CD4-positive, alpha-beta T cell treated with Interleukin-17A for 4 hours (primary cell): ENCODE measurements at regions not wholly inside any gene's neighbourhood (a gene's known extent, or its start where the extent isn't known, plus 50 kb on each side); places are given as distances from the start of the nearest gene placed in this dataset.
"Not testable (repeated sequence)": the region's sequence is repeated elsewhere in the genome, so short reads cannot be mapped to it uniquely, and the experiment has no call there.

Experiments
- DNase-seq: peaks from one replicate; pipeline ENCODE4 v3.0.0-alpha.2; 2020; ENCODE audit warnings: mixed read lengths

DNA sequence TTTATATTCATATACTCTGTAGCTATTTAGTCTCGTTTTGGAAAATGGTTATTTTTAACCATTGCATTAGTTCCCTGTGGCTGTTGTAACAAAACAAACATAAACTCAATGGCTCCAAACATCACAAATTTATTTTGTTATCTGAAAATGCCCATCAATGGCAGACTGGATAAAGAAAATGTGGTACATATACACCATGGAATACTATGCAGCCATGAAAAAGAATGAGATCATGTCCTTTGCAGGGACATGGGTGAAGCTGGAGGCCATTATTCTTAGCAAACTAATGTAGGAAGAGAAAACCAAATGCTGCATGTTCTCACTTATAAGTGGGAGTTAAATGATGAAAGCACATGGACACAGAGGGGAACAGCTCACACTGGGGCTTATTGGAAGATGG, 938.7 kb downstream of the NLGN4X start:
- DNase-seq: not testable (repeated sequence)

DNA sequence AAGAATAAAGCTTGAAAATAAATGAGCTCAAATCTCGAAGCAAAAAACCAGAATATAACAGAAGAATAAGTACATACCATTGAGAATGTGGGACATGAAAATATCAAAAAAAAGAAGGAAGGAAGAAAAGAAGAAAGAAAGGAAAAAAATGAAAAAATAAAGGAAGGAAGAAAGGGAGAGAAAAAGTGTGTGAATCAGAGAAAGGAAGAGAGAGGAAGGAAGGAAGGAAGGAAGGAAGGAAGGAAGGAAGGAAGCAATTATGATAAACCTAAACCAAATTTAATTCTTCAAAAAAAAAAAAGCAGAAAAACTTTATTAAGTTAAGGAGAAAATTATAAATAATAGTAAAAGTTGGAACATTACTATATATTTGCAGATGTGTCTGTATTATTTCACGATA, 949.8 kb downstream of the NLGN4X start:
- no peak for DNase-seq

DNA sequence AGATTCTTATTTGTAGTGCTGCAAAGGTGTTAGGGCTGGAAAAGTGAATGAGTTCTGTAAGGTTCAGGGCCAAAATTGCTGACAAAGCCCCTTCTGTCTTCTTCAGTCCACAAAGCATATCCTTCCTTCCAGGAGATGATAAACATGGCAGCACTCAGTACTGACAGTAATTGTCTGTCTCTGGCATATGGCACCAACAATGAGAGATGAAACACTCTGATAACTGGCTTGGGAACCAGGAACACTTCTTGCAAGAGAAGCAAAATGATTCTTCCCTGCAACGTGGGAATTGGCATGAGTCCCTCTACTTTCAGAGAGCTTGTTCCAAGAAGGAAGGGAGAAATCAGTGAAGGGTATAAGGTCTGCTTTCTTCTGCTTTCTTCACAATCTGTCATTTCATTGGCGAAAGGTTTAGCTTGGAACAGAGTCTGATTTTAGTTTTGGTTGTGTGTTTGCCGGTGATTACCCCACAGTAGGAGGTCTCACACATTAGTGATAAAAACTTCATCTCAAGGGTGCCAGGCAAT, 963.3 kb downstream of the NLGN4X start:
- no peak for DNase-seq

- DNase-seq: no peak
These were observed 978.6 kb downstream of the NLGN4X start for GRCh38 chrX:5250106-5250505.

DNA sequence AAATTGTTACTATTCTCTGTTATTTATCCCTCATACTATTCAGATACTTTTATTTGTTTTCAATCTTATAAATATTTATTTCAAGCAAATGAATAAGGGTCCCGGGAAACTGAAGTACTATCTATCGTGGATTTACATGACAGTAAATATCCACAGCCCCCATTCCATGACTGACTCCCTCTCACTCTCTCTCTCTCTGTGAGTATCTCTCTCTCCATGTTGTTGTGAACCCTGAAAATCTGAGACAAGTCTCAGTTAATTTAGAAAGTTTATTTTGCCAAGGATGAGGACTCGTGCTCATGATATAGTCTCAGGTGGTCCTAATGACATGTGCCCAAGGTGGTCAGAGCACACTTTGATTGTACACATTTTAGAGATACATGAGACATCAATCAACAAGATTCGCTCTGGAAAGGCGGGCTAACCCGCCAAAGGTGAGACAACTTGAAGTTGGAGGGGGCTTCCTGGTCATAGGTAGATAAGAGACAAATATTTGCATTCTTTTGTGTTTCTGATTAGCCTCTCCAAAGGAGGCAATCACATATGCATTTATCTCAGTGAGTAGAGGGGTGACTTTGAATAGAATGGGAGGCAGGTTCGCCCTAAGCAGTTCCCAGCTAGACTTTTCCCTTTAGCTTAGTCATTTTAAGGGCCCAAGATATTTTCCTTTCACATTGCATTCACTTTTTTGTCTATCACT, 986.4 kb downstream of the NLGN4X start:
- no peak for DNase-seq

DNA sequence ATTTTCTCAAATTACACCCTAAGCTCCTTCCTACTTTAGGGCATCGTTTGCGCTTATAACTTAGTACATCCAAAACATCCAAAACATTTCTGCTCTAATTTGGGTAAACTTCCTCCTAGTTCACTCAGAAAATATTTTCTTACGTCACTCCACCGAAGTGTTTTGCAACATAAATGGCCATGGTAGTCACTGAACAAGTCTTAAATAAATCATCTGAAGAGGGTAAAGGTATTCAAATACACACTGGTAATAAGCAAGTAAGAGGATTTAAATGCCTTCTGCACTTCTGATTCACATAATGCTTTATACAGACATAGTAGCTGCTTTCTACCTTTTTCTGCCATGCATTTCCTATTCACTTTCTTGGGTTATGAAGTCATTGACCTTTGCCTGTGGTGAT, 991.9 kb downstream of the NLGN4X start:
- DNase-seq: no peak

DNA sequence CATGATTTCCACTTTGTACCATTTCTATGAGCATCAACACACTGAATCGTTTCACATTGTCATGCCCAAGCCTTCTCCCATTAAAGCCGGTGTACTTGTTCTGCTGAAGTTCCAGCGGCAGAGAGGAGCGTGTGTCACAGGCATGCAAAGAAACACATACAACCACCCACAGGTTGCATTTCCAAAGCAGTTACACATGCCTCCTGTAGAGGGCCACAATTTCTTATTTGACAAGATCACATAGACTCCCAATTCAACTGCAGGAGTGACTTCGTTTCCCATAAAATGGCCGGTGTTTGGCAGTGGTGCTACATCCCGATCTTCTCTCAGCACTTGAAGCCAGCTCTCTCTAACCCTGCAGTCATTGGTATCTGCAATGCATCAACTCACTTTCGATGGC, 992.6 kb downstream of the NLGN4X start:
- no peak for DNase-seq

DNA sequence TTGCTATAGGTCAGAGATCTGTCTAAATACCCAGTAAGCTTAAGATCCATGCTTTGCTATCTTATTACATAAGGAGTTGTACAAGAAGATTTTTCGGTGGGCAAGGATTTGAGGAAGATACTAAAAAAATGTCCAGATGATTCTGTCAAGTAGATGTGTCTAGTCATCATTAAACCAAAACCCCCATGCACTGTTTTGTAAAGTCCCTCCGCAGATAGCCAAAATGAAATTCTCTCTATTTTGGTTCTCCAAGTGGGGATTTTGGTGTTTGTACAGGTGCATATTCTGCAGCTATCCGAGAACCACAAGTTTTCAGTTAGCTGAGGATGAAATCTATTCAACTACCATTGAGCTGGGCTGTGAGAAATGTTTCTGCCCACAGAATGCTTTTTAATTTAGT, 994.8 kb downstream of the NLGN4X start:
- DNase-seq: no peak

- DNase-seq: no peak
These were observed 1008.2 kb downstream of the NLGN4X start for GRCh38 chrX:5220421-5220820.

- DNase-seq: no peak
These were observed 1033.9 kb downstream of the NLGN4X start for GRCh38 chrX:5194806-5195205.

- DNase-seq: no peak
These were observed 1048.4 kb downstream of the NLGN4X start for GRCh38 chrX:5180135-5180741.

DNA sequence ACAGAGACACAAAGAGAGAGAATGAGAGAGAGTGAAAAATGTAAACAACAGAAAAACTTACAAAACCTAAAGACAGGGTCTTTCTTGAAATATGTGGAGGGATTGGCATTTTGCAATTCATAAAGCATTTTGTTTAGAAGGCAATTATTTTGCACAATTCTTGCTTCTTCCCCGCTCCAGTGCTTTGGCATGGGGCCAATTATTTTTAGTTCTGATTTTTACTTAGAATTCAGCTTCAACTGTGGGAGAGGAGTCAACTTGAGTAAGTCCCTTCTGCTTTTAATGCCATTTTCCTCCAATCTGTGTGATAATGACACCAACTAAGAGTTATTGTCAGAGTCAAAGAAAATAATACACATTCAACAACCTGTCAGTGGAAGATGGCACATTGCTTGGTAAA, 1051.9 kb downstream of the NLGN4X start:
- no peak for DNase-seq

DNA sequence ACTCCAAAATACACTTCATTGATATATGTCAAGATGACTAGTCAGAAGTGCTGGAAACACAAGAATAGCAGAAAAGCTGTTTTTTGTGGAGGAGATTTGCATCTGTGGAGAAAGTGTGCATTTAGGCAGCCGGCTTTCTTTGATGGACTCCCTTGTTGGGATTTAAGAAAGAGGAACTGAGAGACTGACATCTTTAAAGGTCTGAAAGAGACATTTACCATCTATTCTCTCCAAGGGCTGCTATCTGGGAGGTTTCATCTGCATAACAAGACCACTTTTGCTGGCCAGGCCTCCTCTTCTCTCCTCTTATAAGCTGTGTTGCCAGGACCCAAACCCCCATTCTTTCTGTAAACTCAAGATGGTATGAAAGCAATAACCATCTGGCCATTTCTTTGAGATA, 1065.0 kb downstream of the NLGN4X start:
- no peak for DNase-seq

DNA sequence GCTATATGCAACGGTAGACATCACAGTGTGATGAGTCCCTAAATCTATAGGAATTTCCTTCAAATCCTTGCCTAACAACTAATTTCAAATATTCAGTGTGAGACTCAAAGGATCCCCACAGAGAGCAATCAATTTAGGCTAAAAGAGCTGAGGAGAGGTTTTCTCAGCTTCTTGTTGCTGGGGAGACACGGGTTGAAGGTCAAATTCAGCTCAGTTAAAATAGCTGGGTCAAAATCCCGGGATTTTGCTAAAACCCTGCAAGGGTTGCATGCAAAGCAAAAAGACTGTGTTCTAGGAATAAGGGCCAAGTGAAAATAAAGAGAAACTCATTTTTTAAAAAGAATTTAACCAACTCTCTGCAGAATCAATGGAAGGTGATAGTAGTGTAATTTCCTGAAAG, 1073.4 kb downstream of the NLGN4X start:
- no peak for DNase-seq

GRCh38 chrX:5145957-5146356, 1082.7 kb downstream of the NLGN4X start:
- DNase-seq: no peak

DNA sequence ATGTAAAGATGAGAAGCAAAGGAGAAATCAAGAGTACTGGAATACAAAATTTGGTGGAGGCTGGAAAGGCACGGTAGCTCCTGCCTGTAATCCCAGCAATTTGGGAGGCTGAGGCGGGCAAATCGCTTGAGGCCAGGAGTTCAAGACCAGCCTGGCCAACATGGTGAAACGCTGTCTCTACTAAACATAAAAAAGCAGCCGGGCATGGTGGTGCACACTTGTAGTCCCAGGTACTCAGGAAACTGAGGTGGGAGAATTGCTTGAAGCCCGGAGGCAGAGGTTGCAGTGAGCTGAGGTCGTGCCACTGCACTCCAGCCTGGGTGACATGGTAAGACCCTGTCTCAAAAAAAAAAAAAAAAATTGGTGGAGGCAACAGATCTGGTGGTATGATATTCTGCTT, 1086.0 kb downstream of the NLGN4X start:
- DNase-seq: no peak

DNA sequence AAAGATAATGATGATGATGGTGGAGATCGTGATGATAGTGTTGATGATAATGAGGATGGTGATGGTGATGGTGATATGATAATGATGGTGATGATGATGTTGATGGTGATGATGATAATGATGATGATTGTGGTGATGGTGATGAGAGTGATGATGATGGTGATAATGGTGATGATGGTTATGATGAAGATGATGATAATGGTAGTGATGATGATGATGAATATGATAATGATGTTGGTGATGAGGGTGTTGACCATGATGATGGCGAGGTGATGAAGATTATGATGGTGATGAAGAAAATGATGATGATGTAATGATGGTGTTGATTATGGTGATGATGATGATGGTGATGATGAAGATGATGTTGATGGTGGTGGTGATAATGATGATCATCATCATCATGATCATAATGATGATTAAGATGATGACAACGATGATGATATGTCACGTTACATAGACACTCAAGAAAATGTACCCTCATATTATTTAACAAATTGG, 1106.4 kb downstream of the NLGN4X start:
- no peak for DNase-seq

DNA sequence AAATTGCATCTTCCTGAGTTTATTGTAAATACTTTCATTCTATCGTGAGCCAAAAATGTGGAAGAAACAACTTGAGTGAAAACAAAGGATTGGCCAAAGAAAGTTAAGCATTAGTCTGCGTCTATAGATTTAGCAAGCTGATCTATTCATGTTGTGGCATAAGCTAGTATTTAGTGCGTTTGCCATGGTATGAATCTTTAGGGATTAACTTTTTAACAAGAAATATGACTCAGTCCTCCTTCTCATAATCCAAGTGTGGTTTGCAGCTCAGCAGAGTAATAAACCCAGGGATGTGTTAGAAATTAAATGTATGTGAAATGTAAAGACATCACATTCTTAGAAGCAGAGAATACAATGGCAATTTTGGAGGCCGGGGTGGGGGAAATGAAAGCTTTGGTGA, 1110.9 kb downstream of the NLGN4X start:
- DNase-seq: no peak

DNA sequence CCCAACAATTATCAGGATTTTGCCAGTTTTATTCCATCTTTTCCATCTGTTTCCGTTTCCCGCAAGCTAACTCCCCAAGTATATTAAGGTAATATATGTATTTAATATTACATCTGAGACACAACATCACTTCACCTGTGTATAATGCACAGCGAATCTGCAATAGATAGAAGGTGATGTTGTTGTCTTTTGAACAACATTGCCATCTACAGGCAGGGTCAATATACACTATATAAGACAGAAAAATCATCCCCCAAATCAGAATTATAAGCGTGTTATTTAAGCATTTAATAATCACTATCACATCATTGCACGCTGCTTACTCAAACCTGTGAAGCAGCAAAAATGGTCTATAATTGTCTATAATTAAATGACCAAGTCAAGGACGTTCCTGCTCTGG, 1115.5 kb downstream of the NLGN4X start:
- no peak for DNase-seq

GRCh38 chrX:5100004-5100403, 1128.7 kb downstream of the NLGN4X start:
- no peak for DNase-seq

- no peak for DNase-seq
These were observed 1142.3 kb downstream of the NLGN4X start for GRCh38 chrX:5086388-5086787.

DNA sequence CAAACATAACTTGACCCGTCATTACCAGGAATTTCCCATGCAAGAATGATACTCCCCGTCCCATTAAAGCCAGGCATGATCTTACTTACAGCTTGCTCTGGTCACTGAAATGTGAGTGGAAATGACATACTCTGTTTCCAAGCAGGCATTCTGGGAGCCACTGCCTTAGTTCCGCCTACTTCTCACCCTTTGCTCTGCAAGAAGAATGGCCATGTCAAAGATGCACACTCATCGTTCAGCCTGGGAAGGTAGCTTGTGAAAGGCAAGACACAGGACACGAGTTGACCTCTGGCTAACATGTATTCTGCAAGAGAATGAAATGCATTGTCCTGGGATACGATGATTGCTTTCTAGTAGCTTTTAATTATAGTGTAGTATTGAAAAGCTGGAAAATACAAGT, 1144.4 kb downstream of the NLGN4X start:
- DNase-seq: no peak

DNA sequence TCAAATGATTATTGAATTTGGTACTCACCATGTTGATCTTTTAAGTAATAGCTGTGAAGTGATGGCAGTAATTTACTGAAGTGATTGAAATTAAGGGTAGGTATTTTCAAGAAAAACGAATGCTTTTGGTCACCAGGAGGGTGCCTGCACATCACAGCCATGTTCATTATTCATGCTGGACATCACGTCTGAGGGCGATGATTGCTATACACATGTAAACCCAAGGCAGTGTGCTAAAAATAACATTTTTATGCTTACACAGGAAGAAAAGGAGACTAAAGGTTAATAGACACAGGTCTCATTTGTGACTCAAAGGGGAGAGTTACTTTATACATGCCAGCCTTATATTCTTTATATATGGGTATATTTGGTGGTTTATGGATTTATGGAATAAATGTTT, 1146.0 kb downstream of the NLGN4X start:
- no peak for DNase-seq

- no peak for DNase-seq
These were observed 1147.9 kb downstream of the NLGN4X start for GRCh38 chrX:5080791-5081190.

- DNase-seq: no peak
These were observed 1160.1 kb downstream of the NLGN4X start for GRCh38 chrX:5068550-5068949.
